Fibroblast of skin of right quadriceps (primary cell): ENCODE measurements at regions not wholly inside any gene's neighbourhood (a gene's known extent, or its start where the extent isn't known, plus 50 kb on each side); places are given as distances from the start of the nearest gene placed in this dataset.
"Not testable (repeated sequence)": the region's sequence is repeated elsewhere in the genome, so short reads cannot be mapped to it uniquely, and the experiment has no call there.

Experiments
- DNase-seq: peaks from one replicate; pipeline ENCODE4 v3.0.0-alpha.2; 2013

GRCh38 chr6:11380549-11380948 is 148.1 kb upstream of the NEDD9 start:
- no peak for DNase-seq

- DNase-seq: no peak
These were observed 147.3 kb upstream of the NEDD9 start for GRCh38 chr6:11379805-11380204.

- no peak for DNase-seq
These were observed 146.2 kb upstream of the NEDD9 start for GRCh38 chr6:11378639-11379038.

GRCh38 chr6:11374036-11375010 is 141.9 kb upstream of the NEDD9 start:
- no peak for DNase-seq

- no peak for DNase-seq
These were observed 140.7 kb upstream of the NEDD9 start for GRCh38 chr6:11373208-11373607.

- not testable (repeated sequence) for DNase-seq
These were observed 139.8 kb upstream of the NEDD9 start for GRCh38 chr6:11372186-11372790.

- DNase-seq: no peak
These were observed 137.9 kb upstream of the NEDD9 start for GRCh38 chr6:11370191-11371018.

GRCh38 chr6:11368760-11369159 is 136.3 kb upstream of the NEDD9 start:
- no peak for DNase-seq

GRCh38 chr6:11368264-11368663 is 135.8 kb upstream of the NEDD9 start:
- DNase-seq: peak; percentile 32

- no peak for DNase-seq
These were observed 135.3 kb upstream of the NEDD9 start for GRCh38 chr6:11367638-11368199.

GRCh38 chr6:11366934-11367637 is 134.6 kb upstream of the NEDD9 start:
- DNase-seq: peak; percentile 50

GRCh38 chr6:11366183-11366933 is 133.9 kb upstream of the NEDD9 start:
- no peak for DNase-seq

GRCh38 chr6:11364971-11365397 is 132.5 kb upstream of the NEDD9 start:
- DNase-seq: no peak

GRCh38 chr6:11363881-11364576 is 131.6 kb upstream of the NEDD9 start:
- DNase-seq: no peak

- DNase-seq: no peak
These were observed 130.1 kb upstream of the NEDD9 start for GRCh38 chr6:11362564-11362963.

GRCh38 chr6:11358904-11359830 is 126.7 kb upstream of the NEDD9 start:
- DNase-seq: no peak

- no peak for DNase-seq
These were observed 124.8 kb upstream of the NEDD9 start for GRCh38 chr6:11357285-11357684.

- no peak for DNase-seq
These were observed 124.1 kb upstream of the NEDD9 start for GRCh38 chr6:11356404-11357155.

- peak; percentile 66 for DNase-seq
These were observed 121.5 kb upstream of the NEDD9 start for GRCh38 chr6:11353921-11354389.
